Stimulated activated naive CD8-positive, alpha-beta T cell treated with anti-CD3 and anti-CD28 coated beads, Interleukin-15, Interleukin-2, amounts not matched to agents 100 ng/mL and 50 ng/mL, for 24 hours (primary cell): ENCODE measurements at regions not wholly inside any gene's neighbourhood (a gene's known extent, or its start where the extent isn't known, plus 50 kb on each side); places are given as distances from the start of the nearest gene placed in this dataset.
"Not testable (repeated sequence)": the region's sequence is repeated elsewhere in the genome, so short reads cannot be mapped to it uniquely, and the experiment has no call there.

Source experiments
- H3K27ac Mint-ChIP-seq: one replicate; pipeline ENCODE4 v1.8.0; 2021; ENCODE audit warnings: mild to moderate bottlenecking, mixed read lengths
- H3K27me3 Mint-ChIP-seq: one replicate; pipeline ENCODE4 v1.8.0; 2021; ENCODE audit warnings: mixed read lengths
- H3K36me3 Mint-ChIP-seq: one replicate; pipeline ENCODE4 v1.8.0; 2021; ENCODE audit warnings: low read depth, mixed read lengths
- H3K4me1 Mint-ChIP-seq: one replicate; pipeline ENCODE4 v1.8.0; 2021; ENCODE audit warnings: low read depth, mixed read lengths
- H3K4me3 Mint-ChIP-seq: one replicate; pipeline ENCODE4 v1.8.0; 2021; ENCODE audit warnings: mild to moderate bottlenecking, mixed read lengths
- H3K9me3 Mint-ChIP-seq: one replicate; pipeline ENCODE4 v1.8.0; 2021; ENCODE audit warnings: mixed read lengths

- Mint-ChIP-seq H3K4me1 (no peaks in the 10 kb centered on the region), H3K27ac (no peak overlapping the region), H3K27me3 (no peaks in the 10 kb centered on the region), H3K9me3 (peaks cover 18% of the 10 kb centered on the region), H3K36me3 (no peaks in the 10 kb centered on the region), H3K4me3 (no peak overlapping the region)
Observed at GRCh38 chr18:65606551-65607130, 144.2 kb upstream of the CDH7 start.

- H3K4me1 Mint-ChIP-seq, result not testable (repeated sequence)
Observed at GRCh38 chr18:65605352-65605751, 145.5 kb upstream of the CDH7 start.

GRCh38 chr18:65601775-65602174, 149.0 kb upstream of the CDH7 start:
- H3K9me3 Mint-ChIP-seq, result peaks cover 14% of the 10 kb centered on the region
- no peak overlapping the region for H3K4me3 Mint-ChIP-seq
- H3K27ac Mint-ChIP-seq, result no peak overlapping the region
- H3K36me3 Mint-ChIP-seq, result no peaks in the 10 kb centered on the region
- no peaks in the 10 kb centered on the region for H3K4me1 Mint-ChIP-seq
- no peaks in the 10 kb centered on the region for H3K27me3 Mint-ChIP-seq

More at GRCh38 chr18:65605352-65605751, 145.5 kb upstream of the CDH7 start:
- not testable (repeated sequence) for H3K36me3 Mint-ChIP-seq, H3K4me3 Mint-ChIP-seq, H3K27me3 Mint-ChIP-seq, H3K27ac Mint-ChIP-seq
- peaks cover 16% of the 10 kb centered on the region for H3K9me3 Mint-ChIP-seq

GRCh38 chr18:65592435-65592834, 158.4 kb upstream of the CDH7 start:
- H3K9me3 Mint-ChIP-seq, result peaks cover 12% of the 10 kb centered on the region
- H3K4me3 Mint-ChIP-seq, result no peak overlapping the region
- no peaks in the 10 kb centered on the region for H3K36me3 Mint-ChIP-seq
- H3K27me3 Mint-ChIP-seq, result no peaks in the 10 kb centered on the region
- no peak overlapping the region for H3K27ac Mint-ChIP-seq
- H3K4me1 Mint-ChIP-seq, result no peaks in the 10 kb centered on the region

GRCh38 chr18:65587491-65587890, 163.3 kb upstream of the CDH7 start:
- H3K36me3 Mint-ChIP-seq, result no peaks in the 10 kb centered on the region
- H3K4me1 Mint-ChIP-seq, result no peaks in the 10 kb centered on the region
- peaks cover 14% of the 10 kb centered on the region for H3K9me3 Mint-ChIP-seq
- H3K27ac Mint-ChIP-seq, result no peak overlapping the region
- H3K4me3 Mint-ChIP-seq, result no peak overlapping the region
- H3K27me3 Mint-ChIP-seq, result no peaks in the 10 kb centered on the region

GRCh38 chr18:65582094-65582493, 168.7 kb upstream of the CDH7 start:
- not testable (repeated sequence) for H3K36me3 Mint-ChIP-seq, H3K27me3 Mint-ChIP-seq, H3K4me3 Mint-ChIP-seq, H3K4me1 Mint-ChIP-seq, H3K27ac Mint-ChIP-seq
- peaks cover 13% of the 10 kb centered on the region for H3K9me3 Mint-ChIP-seq

- H3K4me1 Mint-ChIP-seq, result no peaks in the 10 kb centered on the region
- H3K9me3 Mint-ChIP-seq, result peaks cover 3% of the 10 kb centered on the region
- no peak overlapping the region for H3K27ac Mint-ChIP-seq
- no peak overlapping the region for H3K4me3 Mint-ChIP-seq
- no peaks in the 10 kb centered on the region for H3K27me3 Mint-ChIP-seq
- H3K36me3 Mint-ChIP-seq, result no peaks in the 10 kb centered on the region
Observed at GRCh38 chr18:65568866-65569265, 181.9 kb upstream of the CDH7 start.

- no peak overlapping the region for H3K4me3 Mint-ChIP-seq
- peaks cover 3% of the 10 kb centered on the region for H3K9me3 Mint-ChIP-seq
- H3K36me3 Mint-ChIP-seq, result no peaks in the 10 kb centered on the region
- no peak overlapping the region for H3K27ac Mint-ChIP-seq
- H3K27me3 Mint-ChIP-seq, result no peaks in the 10 kb centered on the region
- H3K4me1 Mint-ChIP-seq, result no peaks in the 10 kb centered on the region
Observed at GRCh38 chr18:65567372-65567771, 183.4 kb upstream of the CDH7 start.

GRCh38 chr18:65548316-65548715, 202.5 kb upstream of the CDH7 start:
- no peak overlapping the region for H3K4me3 Mint-ChIP-seq
- no peaks in the 10 kb centered on the region for H3K27me3 Mint-ChIP-seq
- no peaks in the 10 kb centered on the region for H3K36me3 Mint-ChIP-seq
- H3K4me1 Mint-ChIP-seq, result no peaks in the 10 kb centered on the region
- H3K9me3 Mint-ChIP-seq, result peaks cover 17% of the 10 kb centered on the region
- H3K27ac Mint-ChIP-seq, result no peak overlapping the region

GRCh38 chr18:65547046-65547445, 203.8 kb upstream of the CDH7 start:
- H3K4me3 Mint-ChIP-seq, result no peak overlapping the region
- H3K4me1 Mint-ChIP-seq, result no peaks in the 10 kb centered on the region
- no peaks in the 10 kb centered on the region for H3K27me3 Mint-ChIP-seq
- H3K27ac Mint-ChIP-seq, result no peak overlapping the region
- no peaks in the 10 kb centered on the region for H3K36me3 Mint-ChIP-seq
- peaks cover 15% of the 10 kb centered on the region for H3K9me3 Mint-ChIP-seq

GRCh38 chr18:65544701-65545100, 206.1 kb upstream of the CDH7 start:
- Mint-ChIP-seq H3K36me3 (no peaks in the 10 kb centered on the region), H3K4me1 (no peaks in the 10 kb centered on the region), H3K27me3 (no peaks in the 10 kb centered on the region), H3K9me3 (peaks cover 11% of the 10 kb centered on the region), H3K4me3 (no peak overlapping the region), H3K27ac (no peak overlapping the region)

GRCh38 chr18:65527879-65528633, 222.8 kb upstream of the CDH7 start:
- Mint-ChIP-seq H3K27ac (no peak overlapping the region), H3K27me3 (no peaks in the 10 kb centered on the region), H3K9me3 (no peaks in the 10 kb centered on the region), H3K36me3 (no peaks in the 10 kb centered on the region), H3K4me1 (no peaks in the 10 kb centered on the region), H3K4me3 (no peak overlapping the region)

GRCh38 chr18:65526099-65526498, 224.7 kb upstream of the CDH7 start:
- Mint-ChIP-seq H3K9me3 (no peaks in the 10 kb centered on the region), H3K27ac (no peak overlapping the region), H3K4me1 (no peaks in the 10 kb centered on the region), H3K36me3 (no peaks in the 10 kb centered on the region), H3K4me3 (no peak overlapping the region), H3K27me3 (no peaks in the 10 kb centered on the region)

GRCh38 chr18:65523461-65523860, 227.4 kb upstream of the CDH7 start:
- H3K4me1 Mint-ChIP-seq, result no peaks in the 10 kb centered on the region
- no peak overlapping the region for H3K4me3 Mint-ChIP-seq
- no peak overlapping the region for H3K27ac Mint-ChIP-seq
- H3K9me3 Mint-ChIP-seq, result no peaks in the 10 kb centered on the region
- H3K27me3 Mint-ChIP-seq, result no peaks in the 10 kb centered on the region
- H3K36me3 Mint-ChIP-seq, result no peaks in the 10 kb centered on the region

GRCh38 chr18:65522907-65523306, 227.9 kb upstream of the CDH7 start:
- H3K4me1 Mint-ChIP-seq, result no peaks in the 10 kb centered on the region
- H3K9me3 Mint-ChIP-seq, result no peaks in the 10 kb centered on the region
- no peaks in the 10 kb centered on the region for H3K27me3 Mint-ChIP-seq
- no peak overlapping the region for H3K4me3 Mint-ChIP-seq
- no peak overlapping the region for H3K27ac Mint-ChIP-seq
- no peaks in the 10 kb centered on the region for H3K36me3 Mint-ChIP-seq

GRCh38 chr18:65516209-65516608, 234.6 kb upstream of the CDH7 start:
- H3K27ac Mint-ChIP-seq, result no peak overlapping the region
- H3K27me3 Mint-ChIP-seq, result no peaks in the 10 kb centered on the region
- H3K36me3 Mint-ChIP-seq, result no peaks in the 10 kb centered on the region
- no peaks in the 10 kb centered on the region for H3K9me3 Mint-ChIP-seq
- H3K4me3 Mint-ChIP-seq, result no peak overlapping the region
- no peaks in the 10 kb centered on the region for H3K4me1 Mint-ChIP-seq
